ENCODE measurements at regions not wholly inside any gene's neighbourhood (a gene's known extent, or its start where the extent isn't known, plus 50 kb on each side); places are given as distances from the start of the nearest gene placed in this dataset.

DNA sequence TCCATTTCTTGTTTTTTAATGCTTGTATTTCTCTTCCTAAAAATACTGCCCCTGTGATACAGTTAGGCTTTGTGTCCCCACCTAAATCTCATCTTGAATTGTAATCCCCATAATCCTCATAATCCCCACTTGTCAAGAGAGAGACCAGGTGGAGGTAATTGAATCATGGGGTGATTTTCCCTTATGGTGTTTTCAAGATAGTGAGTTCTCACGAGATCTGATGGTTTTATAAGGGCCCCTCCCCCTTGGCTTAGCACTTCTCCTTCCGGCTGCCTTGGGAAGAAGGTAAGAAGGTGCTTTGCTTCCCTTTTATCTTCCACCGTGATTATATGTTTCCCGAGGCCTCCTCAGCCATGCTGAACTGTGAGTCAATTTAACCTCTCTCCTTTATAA is 227.4 kb downstream of the MAN2A1 start:
- no peak for DNase-seq

DNA sequence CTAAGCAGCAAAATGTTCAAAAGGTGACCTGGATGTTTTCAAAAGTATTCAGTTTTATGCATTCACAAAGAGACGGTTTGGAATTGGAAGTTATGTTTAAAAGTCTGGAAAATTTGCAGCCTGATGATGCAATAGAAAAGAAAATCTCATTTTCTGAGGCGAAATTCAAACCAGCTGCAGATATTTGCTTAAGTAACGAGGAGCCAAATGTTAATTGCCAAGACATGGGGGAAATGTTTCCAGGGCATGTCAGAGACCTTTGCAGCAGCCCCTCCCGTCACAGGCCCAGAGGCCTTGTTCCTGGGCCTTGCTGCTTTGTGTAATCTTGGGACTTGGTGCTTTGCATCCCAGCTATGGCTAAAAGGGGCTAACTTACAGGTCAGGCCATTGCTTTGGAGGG is 228.2 kb downstream of the MAN2A1 start:
- no peak for DNase-seq

DNA sequence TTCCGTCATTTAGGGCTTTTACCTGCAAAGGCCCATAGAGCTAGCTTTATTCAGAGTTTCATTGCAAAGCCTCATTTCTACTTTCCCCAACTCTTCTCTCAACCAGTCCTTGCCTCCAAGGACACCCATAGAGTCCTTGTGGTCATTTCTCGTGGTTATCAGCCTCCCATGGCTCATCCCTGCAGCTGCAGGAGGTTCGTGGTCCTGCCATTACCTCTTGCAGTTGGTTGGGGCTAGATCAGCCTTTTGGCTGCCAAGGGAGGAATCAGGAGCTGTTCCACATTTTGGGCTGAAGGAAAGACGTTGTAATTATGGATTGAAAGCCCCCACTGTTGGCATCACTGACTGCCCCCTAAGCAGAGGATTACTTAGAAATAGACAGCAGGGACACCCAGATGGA is 231.0 kb downstream of the MAN2A1 start:
- no peak for DNase-seq

DNA sequence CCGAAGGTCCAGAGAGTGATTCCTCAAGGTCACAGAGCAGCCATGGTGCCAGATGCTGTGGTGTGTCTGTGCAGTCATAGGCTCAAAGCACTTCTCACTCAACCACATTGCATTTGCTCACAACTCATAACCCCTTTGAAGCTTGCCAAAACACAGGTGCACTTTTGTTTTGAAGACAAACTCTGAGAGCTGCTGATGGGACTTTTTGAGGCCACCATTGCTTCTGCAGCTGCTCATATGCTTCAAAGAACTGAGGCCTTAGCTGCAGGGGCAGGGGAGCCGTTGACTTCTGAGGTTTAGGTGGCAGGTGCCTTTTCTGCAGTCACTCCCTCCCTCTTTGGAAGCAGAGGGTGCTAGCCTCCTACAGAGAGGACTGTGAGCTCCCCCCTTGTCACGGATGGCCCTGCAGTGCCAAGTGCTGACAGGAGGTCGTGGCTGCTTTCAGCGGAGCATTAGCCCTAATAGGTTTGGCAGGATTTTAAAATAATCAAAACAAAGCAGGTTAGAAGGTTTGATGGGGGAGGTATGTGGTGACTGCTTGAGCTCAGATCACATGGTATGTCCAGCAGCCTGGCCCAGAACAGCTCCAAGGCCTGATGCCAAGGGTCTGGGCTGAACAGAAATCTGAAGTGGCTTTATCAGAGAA is 232.1 kb downstream of the MAN2A1 start:
- DNase-seq: no peak

DNA sequence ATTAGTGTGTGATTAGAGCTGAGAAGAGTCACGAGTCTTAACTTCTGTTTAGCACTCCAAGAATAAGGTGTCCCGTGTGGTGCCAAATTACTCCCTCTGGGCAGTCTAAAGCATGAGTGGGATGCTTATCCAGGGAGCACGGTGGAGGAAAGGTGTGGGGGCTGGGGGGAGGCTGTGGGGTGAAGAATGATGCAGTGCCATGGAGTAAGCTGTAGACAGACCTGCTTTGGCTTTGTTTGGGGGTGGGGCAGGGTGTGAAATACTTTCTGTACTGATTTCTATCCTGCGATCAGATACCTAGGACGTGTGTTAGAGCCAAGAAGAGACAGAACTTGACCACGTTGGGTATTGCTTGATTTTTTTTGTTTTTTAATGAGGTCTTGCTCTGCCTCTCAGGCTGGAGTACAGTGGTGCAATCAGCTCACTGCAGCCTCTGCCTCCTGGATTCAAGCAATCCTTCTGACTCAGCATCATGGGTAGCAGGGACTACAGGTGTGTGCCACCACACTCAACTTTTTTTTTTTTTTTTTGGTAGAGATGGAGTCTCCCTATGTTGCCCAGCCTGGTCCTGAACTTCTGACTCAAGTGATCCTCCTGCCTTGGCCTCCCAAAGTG is 232.8 kb downstream of the MAN2A1 start:
- no peak for DNase-seq

DNA sequence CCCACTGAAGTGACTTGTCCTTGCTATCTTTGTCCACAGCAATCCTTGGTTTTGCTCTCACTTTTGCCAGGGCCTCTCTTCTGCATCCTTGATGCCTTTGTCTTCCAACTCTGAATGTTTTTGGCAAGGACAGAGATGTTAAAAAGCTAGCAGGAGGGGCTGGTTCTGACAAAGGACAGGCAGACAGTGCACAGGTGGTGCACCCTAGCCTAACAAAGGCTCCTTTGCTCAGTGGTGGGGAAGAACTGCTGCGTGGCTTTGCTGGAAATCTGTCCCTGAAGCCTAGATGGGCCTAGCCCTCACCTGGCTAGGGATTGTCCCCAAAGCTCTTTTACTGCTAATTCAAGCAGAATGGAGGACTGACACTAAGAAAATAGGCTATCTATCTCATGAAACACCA is 233.5 kb downstream of the MAN2A1 start:
- DNase-seq: no peak

DNA sequence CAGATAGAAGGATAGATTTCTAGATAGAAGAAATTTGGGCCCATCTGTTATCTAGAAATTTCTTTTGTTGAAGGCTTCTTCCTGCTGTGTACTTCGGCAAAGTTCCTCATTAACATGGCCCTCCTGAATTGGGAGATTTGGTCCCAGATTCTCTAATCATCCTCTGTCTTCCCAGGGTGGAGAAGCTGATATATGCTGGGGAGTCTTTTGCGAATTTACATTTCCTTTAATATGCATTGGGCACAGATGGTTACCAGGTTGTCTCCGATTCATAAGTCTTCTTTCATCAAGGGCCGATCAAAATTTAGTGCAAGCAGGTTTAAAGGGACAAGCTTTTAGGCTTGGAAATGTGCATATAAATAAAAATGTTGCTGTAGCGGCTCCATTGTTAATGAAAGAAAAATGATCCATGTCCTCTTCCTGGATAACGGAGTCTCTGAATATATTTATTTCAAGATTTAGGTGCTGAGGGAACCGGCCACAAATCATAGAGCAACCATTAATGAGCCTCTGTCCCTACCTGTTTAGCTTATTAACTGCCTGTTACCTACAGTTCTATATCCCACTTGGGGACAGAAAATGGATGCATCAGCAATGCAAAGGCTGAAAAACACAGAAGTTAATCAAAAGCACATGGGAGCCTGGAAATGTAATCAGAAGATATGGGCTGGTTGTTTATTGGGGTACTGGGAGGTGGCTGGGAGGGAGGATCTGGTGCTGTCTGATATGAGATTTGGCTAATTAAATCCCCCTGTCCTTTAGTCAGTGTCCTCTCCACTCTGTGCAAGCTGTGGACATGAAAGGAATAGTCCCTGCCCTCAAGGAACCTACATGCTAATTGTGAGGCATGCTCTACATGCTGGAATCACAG is 234.7 kb downstream of the MAN2A1 start:
- DNase-seq: no peak

DNA sequence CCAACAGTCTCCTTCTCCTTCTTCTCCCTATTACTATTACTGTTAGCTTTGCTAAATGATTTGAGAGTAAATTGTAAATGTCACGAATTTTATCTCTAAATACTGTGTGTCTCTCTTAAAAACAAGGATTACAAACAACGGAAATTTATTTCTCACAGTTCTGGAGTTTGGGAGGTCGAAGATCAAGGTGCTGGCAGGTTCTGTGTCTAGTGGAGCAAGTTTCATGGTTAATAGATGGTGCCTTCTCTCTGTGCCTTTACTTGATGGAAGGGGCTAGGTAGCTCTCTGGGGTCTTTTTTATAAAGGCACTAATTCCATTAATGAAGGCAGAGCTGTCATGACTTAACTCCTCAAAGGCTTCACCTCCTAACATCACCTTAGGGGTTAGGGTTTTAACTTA is 237.9 kb downstream of the MAN2A1 start:
- DNase-seq: no peak

DNA sequence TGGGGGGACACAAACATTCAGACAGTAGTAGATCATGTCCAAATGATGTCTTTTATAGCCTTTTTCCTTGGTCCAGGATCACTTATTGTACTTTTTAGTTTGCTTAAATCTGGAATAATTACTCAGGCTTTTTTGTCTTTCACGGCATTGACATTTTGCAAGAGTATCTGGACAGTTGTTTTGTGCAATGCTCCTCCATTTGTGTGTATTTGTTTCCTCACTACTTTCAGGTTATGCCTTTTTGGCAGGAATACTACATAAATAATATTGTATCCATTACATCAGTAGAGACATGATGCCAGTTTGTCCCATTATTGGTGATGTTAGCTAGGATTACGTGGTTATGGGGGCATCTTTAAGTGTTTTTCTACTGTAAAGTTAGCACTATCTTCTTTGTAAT is 238.3 kb downstream of the MAN2A1 start:
- no peak for DNase-seq

DNA sequence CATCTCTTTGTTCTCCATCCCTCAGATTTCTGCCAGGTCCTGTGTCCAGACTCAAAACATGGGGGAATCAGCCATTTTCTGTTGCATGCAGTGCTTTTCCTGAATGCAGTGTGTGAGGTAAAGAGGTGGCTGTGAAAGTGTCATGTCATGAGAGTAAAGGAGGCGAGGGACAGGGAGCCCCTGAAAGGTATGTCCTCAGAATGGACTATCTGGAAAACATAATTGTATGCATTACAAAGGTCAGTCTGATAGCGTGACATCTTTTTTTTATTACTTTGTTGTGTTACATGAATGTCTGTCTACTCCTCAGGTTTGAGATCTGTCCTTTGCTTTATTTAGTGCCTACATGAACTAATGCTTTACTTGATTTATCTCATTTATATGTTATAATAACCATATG is 239.1 kb downstream of the MAN2A1 start:
- no peak for DNase-seq

DNA sequence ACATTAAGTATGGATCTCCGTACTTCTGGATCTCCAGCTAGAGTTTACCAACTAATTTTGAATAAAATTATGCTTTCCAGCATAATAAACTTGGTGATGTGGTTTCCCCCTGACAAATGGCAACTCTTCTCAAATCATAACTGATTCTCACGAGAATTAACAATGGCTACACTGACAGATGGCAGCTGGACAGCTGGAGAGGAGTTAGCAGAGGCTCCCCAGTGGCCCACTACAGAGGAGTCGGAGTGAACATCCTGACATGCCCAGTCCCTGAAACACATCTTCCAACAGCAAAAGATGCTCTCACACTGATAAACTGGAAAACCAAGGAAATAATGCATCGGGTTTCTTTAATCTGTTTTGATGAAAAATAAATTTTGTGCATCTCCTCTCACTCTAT is 239.6 kb downstream of the MAN2A1 start:
- no peak for DNase-seq

DNA sequence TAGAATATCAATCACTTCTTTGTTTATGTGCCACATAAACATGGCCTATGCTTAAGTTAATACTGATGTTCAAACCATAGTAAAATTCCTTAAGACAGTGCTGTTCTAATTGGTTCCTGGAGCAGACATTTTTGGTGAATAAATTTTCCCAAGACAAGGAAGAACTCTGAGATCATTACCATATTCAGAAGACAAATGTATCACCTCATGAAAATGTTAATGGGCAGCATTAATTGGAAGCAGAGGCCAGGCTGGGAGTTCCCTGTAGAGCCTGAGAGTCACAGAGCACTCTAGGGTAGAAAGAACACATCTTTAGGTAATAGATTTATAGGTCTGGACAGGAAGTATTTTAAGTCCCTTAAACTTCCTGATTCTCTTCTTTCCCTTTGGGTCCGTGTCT is 240.2 kb downstream of the MAN2A1 start:
- DNase-seq: no peak

DNA sequence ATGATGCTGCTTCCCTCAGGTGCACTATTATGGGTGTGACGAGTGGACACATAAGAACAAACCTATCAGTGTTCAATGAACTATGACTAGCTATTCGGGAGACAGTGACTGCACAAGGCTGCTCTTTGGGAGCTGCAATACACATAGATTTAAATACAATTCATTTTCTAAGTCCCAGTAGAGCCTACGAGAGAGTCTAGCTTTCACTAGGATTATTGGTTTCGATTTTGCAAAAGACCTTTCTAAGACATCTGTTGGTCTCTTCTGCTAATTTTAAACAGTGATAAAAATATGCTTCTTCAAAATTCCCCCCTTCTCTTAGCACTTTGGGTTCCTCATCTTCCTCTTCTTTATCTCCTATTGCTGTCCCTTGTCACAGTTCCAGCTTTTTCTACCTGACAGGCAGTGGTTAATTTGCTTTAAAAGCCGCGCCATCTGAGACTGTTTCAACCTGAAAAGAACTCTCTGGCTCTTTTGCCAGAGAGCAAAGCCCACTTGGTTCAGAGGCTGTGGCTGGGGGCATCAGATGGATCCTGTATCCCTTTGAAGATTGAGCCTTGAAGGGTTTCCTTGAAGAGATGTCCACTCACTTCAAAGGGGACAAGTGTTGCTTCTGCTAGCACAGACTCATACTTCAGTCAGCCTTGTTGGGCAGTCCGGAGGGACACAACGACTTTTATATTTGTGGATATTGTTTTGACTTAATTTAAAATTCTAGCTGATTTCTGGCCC is 241.5 kb downstream of the MAN2A1 start:
- no peak for DNase-seq

DNA sequence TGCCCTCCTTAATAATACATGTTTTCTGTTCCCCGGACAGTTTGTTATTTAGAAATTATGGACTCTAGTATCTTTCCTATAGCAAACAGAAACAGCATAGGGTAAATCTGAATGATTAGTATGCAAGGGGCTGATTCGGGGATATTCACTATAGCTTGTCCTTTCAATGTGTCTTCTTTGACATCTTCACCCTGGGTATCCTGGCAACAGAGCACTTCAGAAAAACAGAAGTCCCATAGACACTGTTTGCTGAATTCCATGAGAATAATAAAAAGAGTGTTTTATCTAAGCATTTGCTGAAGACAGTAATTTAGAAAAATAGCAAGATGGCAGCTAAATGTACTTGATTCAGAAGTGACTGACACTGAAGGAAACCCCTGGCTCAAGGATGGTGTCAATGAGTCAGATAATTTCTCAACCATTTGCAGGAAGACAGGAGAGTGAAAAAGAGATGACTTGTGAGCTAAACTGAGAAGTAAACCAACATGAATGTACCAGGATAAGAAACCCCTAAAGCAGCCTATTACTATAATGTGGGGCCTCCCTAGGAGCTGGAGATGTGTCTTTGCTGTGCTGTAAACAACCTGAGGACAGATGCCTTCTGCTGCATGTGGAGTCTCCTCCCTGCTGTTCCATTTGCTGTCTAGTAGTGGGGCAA is 246.2 kb downstream of the MAN2A1 start:
- no peak for DNase-seq

DNA sequence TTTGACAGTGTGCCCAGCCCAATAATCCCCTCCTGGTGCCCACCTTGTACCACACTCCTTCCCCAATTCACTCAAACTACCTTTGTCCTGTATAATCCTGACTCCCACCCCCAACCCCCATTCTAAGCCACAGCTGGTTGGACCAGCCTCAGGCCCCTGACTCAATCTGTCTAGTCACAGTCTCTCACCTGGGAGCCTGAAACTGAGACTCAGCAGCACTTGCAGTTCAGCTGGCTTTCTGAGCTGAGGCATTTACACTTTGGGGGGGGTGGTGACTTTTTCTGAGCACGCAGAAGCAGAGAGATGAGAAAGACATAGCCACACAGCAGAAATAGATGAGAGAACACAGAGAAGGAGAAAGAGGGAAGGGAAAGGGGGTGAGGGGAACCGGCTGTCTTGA is 247.3 kb downstream of the MAN2A1 start:
- no peak for DNase-seq

DNA sequence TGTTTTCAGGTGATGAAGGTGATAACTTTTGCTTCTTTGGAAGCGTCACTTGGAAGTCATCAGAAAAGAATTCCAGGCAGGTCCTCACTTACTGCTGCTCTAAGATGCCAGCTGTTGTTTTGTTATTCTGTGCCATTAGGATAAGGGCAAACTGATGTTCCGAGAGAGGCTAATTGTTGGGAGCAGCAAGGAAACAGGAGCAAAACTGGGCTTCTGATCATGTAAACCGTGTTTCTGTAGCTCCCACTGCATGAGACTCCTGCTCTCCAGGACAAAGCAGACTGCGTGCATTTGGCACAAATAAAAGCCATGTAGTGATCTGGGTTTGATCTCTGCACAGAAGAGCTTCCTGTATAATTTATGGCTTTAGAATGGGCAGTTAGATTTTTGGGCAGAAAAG is 248.2 kb downstream of the MAN2A1 start:
- DNase-seq: no peak

DNA sequence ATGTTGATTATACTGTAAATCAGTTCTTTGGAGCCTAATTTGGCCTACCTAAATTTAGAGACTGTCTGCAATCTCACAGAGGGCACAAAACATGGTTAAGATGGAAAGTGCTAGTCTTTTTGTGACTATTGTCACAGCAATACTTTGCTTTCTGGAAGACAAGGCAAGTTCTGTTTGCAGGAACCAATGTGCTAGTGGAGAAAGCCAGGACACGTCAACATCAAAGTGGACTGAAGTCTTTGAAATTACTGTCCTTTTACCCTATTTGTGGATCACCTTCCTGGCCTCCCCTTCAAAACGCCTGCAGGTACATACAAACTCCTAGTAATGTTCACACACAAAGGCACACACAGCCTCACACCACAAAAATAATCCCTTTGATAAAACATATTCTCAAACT is 248.7 kb downstream of the MAN2A1 start:
- DNase-seq: no peak

DNA sequence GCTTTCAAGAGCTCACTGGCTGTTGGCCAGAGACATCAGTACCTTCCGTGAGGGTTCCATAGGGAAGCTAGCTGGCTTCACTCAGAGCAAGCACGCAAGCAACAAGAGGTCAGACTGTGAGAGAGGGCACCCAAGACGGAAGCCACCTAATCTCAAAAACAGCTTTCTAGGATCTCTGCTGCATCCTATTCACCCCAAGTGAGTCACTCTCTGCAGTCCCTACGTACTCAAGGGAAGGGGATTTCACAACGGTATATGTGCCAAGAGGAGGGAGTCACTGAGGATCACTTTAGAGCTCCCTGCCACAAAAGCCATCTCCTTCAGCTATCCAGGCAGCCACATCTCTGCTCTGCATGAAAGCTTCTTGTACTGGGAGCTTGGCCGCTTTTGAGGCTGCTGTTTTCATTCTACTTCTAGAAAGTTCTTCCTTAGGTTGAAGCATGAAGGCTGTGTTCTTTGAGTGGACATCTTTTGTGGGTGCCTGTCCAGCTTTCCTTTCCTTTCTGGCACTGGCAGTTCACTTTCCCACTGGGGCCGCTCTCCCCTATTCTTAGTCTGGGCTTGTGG is 249.5 kb downstream of the MAN2A1 start:
- DNase-seq: no peak

DNA sequence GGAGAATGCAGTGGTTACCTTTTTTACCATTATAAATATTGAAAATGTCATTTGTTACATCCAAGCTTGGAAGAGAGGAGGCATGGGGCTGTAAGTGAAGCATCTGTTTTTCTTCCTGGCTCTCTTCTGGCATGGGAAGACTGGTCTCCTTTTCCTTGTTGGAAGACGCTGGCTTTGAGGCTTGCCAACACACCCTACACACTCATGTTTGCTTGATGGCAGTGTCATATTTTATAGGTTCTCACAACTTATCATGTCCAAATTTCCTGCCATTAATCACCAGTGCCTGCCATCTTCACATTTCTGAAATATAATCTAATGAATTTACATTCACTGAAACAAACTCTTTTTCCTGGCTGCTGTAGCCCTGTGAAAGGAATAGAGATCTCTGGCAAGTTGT is 252.9 kb downstream of the MAN2A1 start:
- no peak for DNase-seq

DNA sequence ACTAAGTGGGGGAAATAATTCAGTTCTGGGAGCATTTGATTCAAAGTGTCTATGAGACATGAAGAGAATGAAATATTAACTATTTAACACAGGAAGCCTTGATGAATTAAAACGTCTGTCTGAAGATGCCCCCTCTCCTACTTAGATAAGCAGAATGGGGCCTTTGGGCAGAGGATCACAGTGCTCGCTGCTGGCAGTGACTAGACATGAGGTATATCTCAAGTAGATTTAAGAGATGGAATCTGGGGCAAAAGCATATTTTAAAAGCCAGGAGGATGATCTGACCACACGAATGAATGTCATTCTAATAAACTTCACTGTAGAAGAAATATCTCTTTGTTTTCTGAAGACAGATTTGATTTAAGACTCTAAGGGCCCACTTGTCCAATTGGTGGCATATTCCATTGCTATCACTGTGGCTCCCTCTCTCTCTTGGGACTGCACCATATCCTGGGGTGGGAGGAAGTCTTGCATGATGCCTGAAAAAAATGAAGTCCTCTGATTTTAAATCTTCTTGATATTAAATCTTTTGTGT is 254.0 kb downstream of the MAN2A1 start:
- no peak for DNase-seq

DNA sequence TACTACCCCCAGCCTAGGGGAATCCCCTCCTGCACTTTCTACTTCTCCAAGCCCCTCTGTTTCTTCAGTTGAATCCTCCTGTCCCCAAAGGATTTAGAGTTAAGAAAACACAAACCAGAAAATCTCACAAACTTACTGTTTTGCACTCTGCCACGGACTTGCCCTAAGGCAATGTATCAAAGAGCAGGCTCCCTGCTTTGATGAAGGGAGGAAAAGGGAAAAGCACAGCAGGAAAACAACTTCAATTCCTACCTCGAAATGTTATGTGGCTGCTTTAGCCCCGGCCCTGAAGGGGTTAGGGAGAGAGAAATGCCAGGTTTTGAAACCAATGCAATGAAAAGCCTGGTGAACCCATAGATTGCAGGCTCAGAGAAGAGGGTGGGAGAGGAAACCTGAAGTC is 254.7 kb downstream of the MAN2A1 start:
- no peak for DNase-seq

DNA sequence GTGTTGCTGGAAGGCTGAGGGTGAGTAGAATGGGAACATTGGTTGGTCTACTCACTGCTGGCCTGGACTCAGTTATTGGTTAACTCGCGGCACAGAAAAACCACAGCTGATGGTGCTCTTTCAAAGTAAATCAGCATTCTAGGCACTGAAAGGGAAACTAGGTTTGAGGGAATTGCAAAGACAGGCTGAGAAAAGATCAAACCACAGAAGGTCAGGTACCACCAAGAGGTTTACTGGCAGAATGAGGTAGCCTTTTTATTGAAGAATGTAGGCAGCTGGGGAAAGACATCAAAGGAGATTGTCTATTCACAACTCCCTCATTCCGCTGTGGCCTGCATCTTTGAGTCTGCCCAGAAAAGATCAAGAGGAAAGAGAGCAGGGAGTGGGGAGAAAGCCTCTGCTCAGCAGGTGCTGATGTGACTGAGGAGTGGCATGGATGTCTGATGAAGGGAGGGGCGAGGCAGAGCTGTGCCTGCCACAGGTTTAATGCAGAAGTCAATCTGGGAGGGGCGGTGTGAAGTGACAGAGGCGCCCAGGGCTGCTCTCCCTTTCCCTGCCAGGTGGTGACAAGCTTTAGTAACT is 255.5 kb downstream of the MAN2A1 start:
- DNase-seq: no peak
